HCT116 (cell line): ENCODE measurements at regions not wholly inside any gene's neighbourhood (a gene's known extent, or its start where the extent isn't known, plus 50 kb on each side); places are given as distances from the start of the nearest gene placed in this dataset.

Source experiments
- ATAC-seq: fragments of 200-7000 bp; cut with Tn5 transposase; 2 replicates; pipeline ENCODE4 v1.9.1; 2020; ENCODE audit warnings: mild to moderate bottlenecking, moderate library complexity
- BruUV-seq: library from RNA; stranded (reverse); fragments of 400-500 nt; replicated peaks from 2 replicates; lab custom pipeline; 2021; lab: Mats Ljungman, UMichigan
- CTCF ChIA-PET: fragments of 300-600 bp; sonication (Branson Sonifier 250); formaldehyde crosslinking; loops from one replicate; lab custom pipeline; 2021; ENCODE audit warnings: antibody characterized with exemption; lab: Charles Lee
- POLR2A ChIA-PET: fragments of 300-600, 350-600 bp; sonication (Branson Sonifier 250); formaldehyde crosslinking; loops from one replicate; lab custom pipeline; 2021; ENCODE audit warnings: antibody characterized with exemption; lab: Charles Lee
- RAD21 ChIA-PET, 2 experiments: fragments of 300-600 bp; sonication (Branson Sonifier 250); formaldehyde crosslinking; loops; one replicate each; lab custom pipeline; 2023; ENCODE audit warnings: low total read pairs in 2 of 2; ENCODE audit not compliant: uncharacterized antibody in 2 of 2, unreplicated experiment in 2 of 2, low non-redundant PET in 1 of 2; lab: Charles Lee
- DNase-seq: peaks from one replicate; pipeline ENCODE4 v3.0.0-alpha.2; 2010; ENCODE audit warnings: low read depth, low spot score
- H2AFZ ChIP-seq: fragments of 200-600 bp; shearing (Covaris generic), sonication (generic); 2 replicates; pipeline ENCODE4 v1.6.1; 2017; ENCODE audit warnings: low read depth, mixed run types, mixed read lengths, antibody characterized with exemption, low read length; ENCODE audit not compliant: poor library complexity, severe bottlenecking
- H3K27ac ChIP-seq: 2 replicates; pipeline ENCODE4 v1.5.1; 2012; ENCODE audit warnings: low read depth, low read length
- H3K27me3 ChIP-seq: fragments of 200-600 bp; sonication (generic); 2 replicates; pipeline ENCODE4 v1.6.1; 2016; ENCODE audit warnings: mixed run types, low read length, mixed read lengths; ENCODE audit not compliant: insufficient read depth
- H3K36me3 ChIP-seq, 2 experiments: fragments of 200-500 bp in 1 of 2; fragments of 200-600 bp in 1 of 2; sonication (Bioruptor generic) in 1 of 2; sonication (generic) in 1 of 2; 2 replicates each; pipeline versions ENCODE4 v1.5.1 to v1.6.1; 2014 to 2016; ENCODE audit warnings: low read length in 2 of 2, inconsistent platforms in 1 of 2, mixed read lengths in 1 of 2, mixed run types in 1 of 2; ENCODE audit not compliant: insufficient read depth in 2 of 2, control insufficient read depth in 1 of 2
- H3K4me1 ChIP-seq, 2 experiments: fragments of 200-600 bp in 1 of 2; sonication (generic) in 1 of 2; 2 replicates each; pipeline versions ENCODE4 v1.5.1 to v1.6.1; 2012 to 2017; ENCODE audit warnings: low read length in 2 of 2, inconsistent platforms in 1 of 2, mild to moderate bottlenecking in 1 of 2, mixed read lengths in 1 of 2, mixed run types in 1 of 2, moderate library complexity in 1 of 2; ENCODE audit not compliant: insufficient read depth in 2 of 2, control insufficient read depth in 1 of 2
- H3K4me2 ChIP-seq: fragments of 200-600 bp; sonication (generic); 2 replicates; pipeline ENCODE4 v1.6.1; 2017; ENCODE audit warnings: mixed run types, low read length, mixed read lengths
- H3K4me3 ChIP-seq, 2 experiments: fragments of 200-600 bp in 1 of 2; sonication (generic) in 1 of 2; replicated peaks in 1 of 2; 2 replicates each; pipeline ENCODE4 v1.5.1; 2011 to 2016; ENCODE audit warnings: low read length in 2 of 2, control low read depth in 1 of 2, low read depth in 1 of 2, mild to moderate bottlenecking in 1 of 2, mixed read lengths in 1 of 2, mixed run types in 1 of 2
- H3K79me2 ChIP-seq: fragments of 200-600 bp; sonication (generic); 2 replicates; pipeline ENCODE4 v1.6.1; 2017; ENCODE audit warnings: mild to moderate bottlenecking, mixed run types, low read length, moderate library complexity, mixed read lengths; ENCODE audit not compliant: insufficient read depth
- H3K9ac ChIP-seq: fragments of 200-600 bp; sonication (generic); 2 replicates; pipeline ENCODE4 v1.6.1; 2016; ENCODE audit warnings: low read length, mixed read lengths
- H3K9me2 ChIP-seq: fragments of 200-600 bp; sonication (generic), shearing (Covaris generic); 2 replicates; pipeline ENCODE4 v1.6.1; 2017; ENCODE audit warnings: mixed run types, mild to moderate bottlenecking, moderate library complexity; ENCODE audit not compliant: insufficient read depth
- H3K9me3 ChIP-seq, 2 experiments: fragments of 200-500 bp in 1 of 2; fragments of 200-600 bp in 1 of 2; sonication (Bioruptor generic) in 1 of 2; sonication (generic) in 1 of 2; 2 replicates each; pipeline ENCODE4 v1.6.1; 2014 to 2017; ENCODE audit warnings: low read length in 2 of 2, mixed read lengths in 2 of 2, inconsistent platforms in 1 of 2, low read depth in 1 of 2, mild to moderate bottlenecking in 1 of 2, mixed run types in 1 of 2, moderate library complexity in 1 of 2; ENCODE audit not compliant: control insufficient read depth in 1 of 2, insufficient read depth in 1 of 2
- H4K20me1 ChIP-seq: fragments of 200-600 bp; sonication (generic), shearing (Covaris generic); 2 replicates; pipeline ENCODE4 v1.6.1; 2017; ENCODE audit warnings: mixed run types, mild to moderate bottlenecking, moderate library complexity; ENCODE audit not compliant: insufficient read depth
- EGR1 ChIP-seq: IDR thresholded peaks from 2 replicates; pipeline ENCODE4 v1.6.1; 2012; ENCODE audit warnings: low read depth
- ELF1 ChIP-seq: IDR thresholded peaks from 2 replicates; pipeline ENCODE4 v1.6.1; 2012; ENCODE audit warnings: low read depth, borderline replicate concordance
- EZH2 ChIP-seq: fragments of 200-600 bp; sonication (generic); IDR thresholded peaks from 2 replicates; pipeline ENCODE4 v1.6.1; 2017; ENCODE audit warnings: antibody characterized with exemption, mixed run types
- EZH2phosphoT487 ChIP-seq: fragments of 200-600 bp; IDR thresholded peaks from 2 replicates; pipeline ENCODE4 v1.6.1; 2018; ENCODE audit warnings: antibody characterized with exemption, borderline replicate concordance
- FOSL1 ChIP-seq: IDR thresholded peaks from 2 replicates; pipeline ENCODE4 v1.6.1; 2012; ENCODE audit warnings: low read depth
- JUND ChIP-seq: IDR thresholded peaks from 2 replicates; pipeline ENCODE4 v1.6.1; 2012
- POLR2A ChIP-seq: IDR thresholded peaks from 2 replicates; pipeline ENCODE4 v1.7.0; 2011; ENCODE audit warnings: borderline replicate concordance; ENCODE audit not compliant: insufficient read depth, insufficient read length; ENCODE audit errors: extremely low read depth
- POLR2AphosphoS5 ChIP-seq: IDR thresholded peaks from 2 replicates; pipeline ENCODE4 v1.6.1; 2011; ENCODE audit warnings: mild to moderate bottlenecking, low read depth, low read length, moderate library complexity
- RAD21 ChIP-seq: IDR thresholded peaks from 2 replicates; pipeline ENCODE4 v1.6.1; 2012; ENCODE audit warnings: low read depth, mild to moderate bottlenecking
- SIN3A ChIP-seq: IDR thresholded peaks from 2 replicates; pipeline ENCODE4 v1.6.1; 2012; ENCODE audit warnings: low read depth
- SP1 ChIP-seq: IDR thresholded peaks from 2 replicates; pipeline ENCODE4 v1.6.1; 2012; ENCODE audit warnings: low read depth
- TCF7L2 ChIP-seq: IDR thresholded peaks from 2 replicates; pipeline ENCODE4 v1.7.0; 2011; ENCODE audit warnings: borderline replicate concordance, inconsistent platforms; ENCODE audit not compliant: insufficient read depth, insufficient read length; ENCODE audit errors: extremely low read depth
- YY1 ChIP-seq: IDR thresholded peaks from 2 replicates; pipeline ENCODE4 v1.6.1; 2011; ENCODE audit warnings: low read length, low read depth, moderate library complexity, mild to moderate bottlenecking; ENCODE audit not compliant: insufficient replicate concordance; ENCODE audit errors: extremely low read depth
- ZFX ChIP-seq: fragments of 450-650 bp; IDR thresholded peaks from 2 replicates; pipeline ENCODE4 v1.6.1; 2017
- ZNF274 ChIP-seq: fragments of 200-500 bp; sonication (Bioruptor generic); IDR thresholded peaks from 2 replicates; pipeline ENCODE4 v1.6.1; 2014; ENCODE audit warnings: mild to moderate bottlenecking, low read depth, low read length, inconsistent platforms
- intact Hi-C: fragments of 100-400 bp; cut with micrococcal nuclease; formaldehyde crosslinking; loops from 2 replicates; pipeline ENCODE4 v1.10.0; 2022
- TF ChIP-seq, protein P1 (sequence below): IDR thresholded peaks from 2 replicates; pipeline ENCODE4 v1.6.1; 2011; ENCODE audit warnings: mild to moderate bottlenecking, low read length, moderate library complexity; ENCODE audit not compliant: insufficient replicate concordance; ENCODE audit errors: extremely low read depth
- TF ChIP-seq, protein P2 (sequence below): IDR thresholded peaks from 2 replicates; pipeline ENCODE4 v1.6.1; 2012
- TF ChIP-seq, protein P3 (sequence below): IDR thresholded peaks from 2 replicates; pipeline ENCODE4 v1.6.1; 2012; ENCODE audit warnings: low read depth
- TF ChIP-seq, protein P4 (sequence below), 3 experiments: fragments of 200-600 bp in 1 of 3; sonication (generic) in 1 of 3; IDR thresholded peaks in 2 of 3; conservative IDR thresholded peaks in 1 of 3; 2 replicates each; pipeline ENCODE4 v1.5.1; 2012 to 2017; ENCODE audit warnings: low read depth in 2 of 3, low read length in 2 of 3, antibody characterized with exemption in 1 of 3, borderline replicate concordance in 1 of 3, control low read depth in 1 of 3, mild to moderate bottlenecking in 1 of 3, mixed read lengths in 1 of 3, mixed run types in 1 of 3, moderate library complexity in 1 of 3; ENCODE audit not compliant: insufficient read depth in 1 of 3
- TF ChIP-seq, protein P5 (sequence below): IDR thresholded peaks from 2 replicates; pipeline ENCODE4 v1.6.1; 2012

DNA sequence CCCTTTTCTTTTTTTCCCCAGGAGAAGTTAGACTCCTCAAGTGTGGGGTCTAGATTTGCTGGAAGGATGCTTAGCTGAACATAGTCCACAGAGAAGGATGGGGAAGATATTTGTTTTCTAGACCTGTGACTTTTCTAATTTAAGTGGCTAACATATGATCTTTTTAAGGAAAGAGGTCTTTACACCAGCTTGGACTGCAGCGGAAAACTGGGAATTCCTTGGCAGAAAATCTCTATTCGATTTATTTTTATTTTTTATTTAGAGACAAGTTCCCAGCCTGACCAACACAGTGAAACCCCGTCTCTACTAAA is 148.4 kb downstream of the MYCN start:
- Histone ChIP-seq H3K4me2 (no peak overlapping the region), H3K4me1 (no peaks in the 10 kb centered on the region), H3K9ac (no peak overlapping the region), H3K27ac (no peak overlapping the region), H3K79me2 (no peaks in the 10 kb centered on the region), H3K9me3 (no peaks in the 10 kb centered on the region), H4K20me1 (no peaks in the 10 kb centered on the region), H2AFZ (no peak overlapping the region), H3K27me3 (no peaks in the 10 kb centered on the region), H3K36me3 (no peaks in the 10 kb centered on the region)
- intact Hi-C loops, result no loop called here
- CTCF ChIA-PET, result no interaction called here
- RAD21 ChIA-PET, result no interaction called here
- ATAC-seq, result no peak
- POLR2A ChIA-PET, result no interaction called here
- TF ChIP-seq ZFX, result no peak
- no peak for TF ChIP-seq EZH2phosphoT487
- no peak for TF ChIP-seq SP1
- no peak for TF ChIP-seq ZNF274
- no peak for TF ChIP-seq EZH2
- TF ChIP-seq, protein P1, sequence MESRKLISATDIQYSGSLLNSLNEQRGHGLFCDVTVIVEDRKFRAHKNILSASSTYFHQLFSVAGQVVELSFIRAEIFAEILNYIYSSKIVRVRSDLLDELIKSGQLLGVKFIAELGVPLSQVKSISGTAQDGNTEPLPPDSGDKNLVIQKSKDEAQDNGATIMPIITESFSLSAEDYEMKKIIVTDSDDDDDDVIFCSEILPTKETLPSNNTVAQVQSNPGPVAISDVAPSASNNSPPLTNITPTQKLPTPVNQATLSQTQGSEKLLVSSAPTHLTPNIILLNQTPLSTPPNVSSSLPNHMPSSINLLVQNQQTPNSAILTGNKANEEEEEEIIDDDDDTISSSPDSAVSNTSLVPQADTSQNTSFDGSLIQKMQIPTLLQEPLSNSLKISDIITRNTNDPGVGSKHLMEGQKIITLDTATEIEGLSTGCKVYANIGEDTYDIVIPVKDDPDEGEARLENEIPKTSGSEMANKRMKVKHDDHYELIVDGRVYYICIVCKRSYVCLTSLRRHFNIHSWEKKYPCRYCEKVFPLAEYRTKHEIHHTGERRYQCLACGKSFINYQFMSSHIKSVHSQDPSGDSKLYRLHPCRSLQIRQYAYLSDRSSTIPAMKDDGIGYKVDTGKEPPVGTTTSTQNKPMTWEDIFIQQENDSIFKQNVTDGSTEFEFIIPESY, result no peak
- TF ChIP-seq POLR2AphosphoS5, result no peak
- TF ChIP-seq RAD21, result no peak
- TF ChIP-seq YY1, result no peak
- no peak for TF ChIP-seq SIN3A
- TF ChIP-seq ELF1, result no peak
- TF ChIP-seq, protein P2, sequence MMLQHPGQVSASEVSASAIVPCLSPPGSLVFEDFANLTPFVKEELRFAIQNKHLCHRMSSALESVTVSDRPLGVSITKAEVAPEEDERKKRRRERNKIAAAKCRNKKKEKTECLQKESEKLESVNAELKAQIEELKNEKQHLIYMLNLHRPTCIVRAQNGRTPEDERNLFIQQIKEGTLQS, result no peak
- no peak for TF ChIP-seq TCF7L2
- TF ChIP-seq JUND, result no peak
- no peak for TF ChIP-seq POLR2A
- TF ChIP-seq, protein P3, sequence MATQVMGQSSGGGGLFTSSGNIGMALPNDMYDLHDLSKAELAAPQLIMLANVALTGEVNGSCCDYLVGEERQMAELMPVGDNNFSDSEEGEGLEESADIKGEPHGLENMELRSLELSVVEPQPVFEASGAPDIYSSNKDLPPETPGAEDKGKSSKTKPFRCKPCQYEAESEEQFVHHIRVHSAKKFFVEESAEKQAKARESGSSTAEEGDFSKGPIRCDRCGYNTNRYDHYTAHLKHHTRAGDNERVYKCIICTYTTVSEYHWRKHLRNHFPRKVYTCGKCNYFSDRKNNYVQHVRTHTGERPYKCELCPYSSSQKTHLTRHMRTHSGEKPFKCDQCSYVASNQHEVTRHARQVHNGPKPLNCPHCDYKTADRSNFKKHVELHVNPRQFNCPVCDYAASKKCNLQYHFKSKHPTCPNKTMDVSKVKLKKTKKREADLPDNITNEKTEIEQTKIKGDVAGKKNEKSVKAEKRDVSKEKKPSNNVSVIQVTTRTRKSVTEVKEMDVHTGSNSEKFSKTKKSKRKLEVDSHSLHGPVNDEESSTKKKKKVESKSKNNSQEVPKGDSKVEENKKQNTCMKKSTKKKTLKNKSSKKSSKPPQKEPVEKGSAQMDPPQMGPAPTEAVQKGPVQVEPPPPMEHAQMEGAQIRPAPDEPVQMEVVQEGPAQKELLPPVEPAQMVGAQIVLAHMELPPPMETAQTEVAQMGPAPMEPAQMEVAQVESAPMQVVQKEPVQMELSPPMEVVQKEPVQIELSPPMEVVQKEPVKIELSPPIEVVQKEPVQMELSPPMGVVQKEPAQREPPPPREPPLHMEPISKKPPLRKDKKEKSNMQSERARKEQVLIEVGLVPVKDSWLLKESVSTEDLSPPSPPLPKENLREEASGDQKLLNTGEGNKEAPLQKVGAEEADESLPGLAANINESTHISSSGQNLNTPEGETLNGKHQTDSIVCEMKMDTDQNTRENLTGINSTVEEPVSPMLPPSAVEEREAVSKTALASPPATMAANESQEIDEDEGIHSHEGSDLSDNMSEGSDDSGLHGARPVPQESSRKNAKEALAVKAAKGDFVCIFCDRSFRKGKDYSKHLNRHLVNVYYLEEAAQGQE, result no peak
- TF ChIP-seq, protein P4, sequence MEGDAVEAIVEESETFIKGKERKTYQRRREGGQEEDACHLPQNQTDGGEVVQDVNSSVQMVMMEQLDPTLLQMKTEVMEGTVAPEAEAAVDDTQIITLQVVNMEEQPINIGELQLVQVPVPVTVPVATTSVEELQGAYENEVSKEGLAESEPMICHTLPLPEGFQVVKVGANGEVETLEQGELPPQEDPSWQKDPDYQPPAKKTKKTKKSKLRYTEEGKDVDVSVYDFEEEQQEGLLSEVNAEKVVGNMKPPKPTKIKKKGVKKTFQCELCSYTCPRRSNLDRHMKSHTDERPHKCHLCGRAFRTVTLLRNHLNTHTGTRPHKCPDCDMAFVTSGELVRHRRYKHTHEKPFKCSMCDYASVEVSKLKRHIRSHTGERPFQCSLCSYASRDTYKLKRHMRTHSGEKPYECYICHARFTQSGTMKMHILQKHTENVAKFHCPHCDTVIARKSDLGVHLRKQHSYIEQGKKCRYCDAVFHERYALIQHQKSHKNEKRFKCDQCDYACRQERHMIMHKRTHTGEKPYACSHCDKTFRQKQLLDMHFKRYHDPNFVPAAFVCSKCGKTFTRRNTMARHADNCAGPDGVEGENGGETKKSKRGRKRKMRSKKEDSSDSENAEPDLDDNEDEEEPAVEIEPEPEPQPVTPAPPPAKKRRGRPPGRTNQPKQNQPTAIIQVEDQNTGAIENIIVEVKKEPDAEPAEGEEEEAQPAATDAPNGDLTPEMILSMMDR (IDR thresholded peaks at IDR 0.05 in 2 of 3, conservative IDR thresholded peaks at IDR 0.05 in 1 of 3; ENCODE audit: borderline replicate concordance in 1 of 3, insufficient read depth in 1 of 3, low read depth in 2 of 3, low read length in 2 of 3), result no peak
- TF ChIP-seq, protein P5, sequence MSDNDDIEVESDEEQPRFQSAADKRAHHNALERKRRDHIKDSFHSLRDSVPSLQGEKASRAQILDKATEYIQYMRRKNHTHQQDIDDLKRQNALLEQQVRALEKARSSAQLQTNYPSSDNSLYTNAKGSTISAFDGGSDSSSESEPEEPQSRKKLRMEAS, result no peak
- no peak for TF ChIP-seq EGR1
- TF ChIP-seq FOSL1, result no peak
- TF ChIP-seq, all 23 proteins: peak for 0
- no peak for DNase-seq
- no TSS peak for BruUV-seq
- Histone ChIP-seq H3K4me3 (no peak overlapping the region), H3K9me2 (no peaks in the 10 kb centered on the region)
